GM19372 (cell line): ENCODE measurements at regions not wholly inside any gene's neighbourhood (a gene's known extent, or its start where the extent isn't known, plus 50 kb on each side); places are given as distances from the start of the nearest gene placed in this dataset.

Source experiments
- ATAC-seq: cut with Tn5 transposase; IDR thresholded peaks from one replicate; pipeline ENCODE4 v1.9.1; 2021; ENCODE audit warnings: mild to moderate bottlenecking, low read depth, moderate library complexity; ENCODE audit not compliant: unreplicated experiment

DNA sequence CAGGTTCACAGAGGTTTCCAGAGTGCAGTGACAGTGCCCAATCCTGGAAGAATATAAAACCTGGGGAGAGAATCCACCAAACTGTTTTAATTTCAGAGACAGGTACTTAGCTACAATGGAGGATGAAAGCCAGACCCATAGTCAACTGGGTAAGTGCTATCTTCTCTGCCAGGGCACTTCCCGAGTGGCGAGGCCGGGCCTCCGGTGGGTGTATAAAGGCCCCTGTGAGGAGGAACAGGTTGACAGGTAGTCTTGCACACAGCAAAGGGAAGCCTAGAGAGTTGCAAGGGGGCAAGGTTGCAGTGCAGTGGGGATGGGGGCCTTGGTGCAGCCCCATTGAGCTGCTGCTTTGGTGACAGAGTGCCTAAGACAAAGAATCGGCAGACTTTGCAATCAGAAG is 130.7 kb downstream of the SLC38A6 start:
- ATAC-seq, result no peak

- ATAC-seq, result no peak
These were observed 130.2 kb downstream of the SLC38A6 start for GRCh38 chr14:61111209-61111665.

DNA sequence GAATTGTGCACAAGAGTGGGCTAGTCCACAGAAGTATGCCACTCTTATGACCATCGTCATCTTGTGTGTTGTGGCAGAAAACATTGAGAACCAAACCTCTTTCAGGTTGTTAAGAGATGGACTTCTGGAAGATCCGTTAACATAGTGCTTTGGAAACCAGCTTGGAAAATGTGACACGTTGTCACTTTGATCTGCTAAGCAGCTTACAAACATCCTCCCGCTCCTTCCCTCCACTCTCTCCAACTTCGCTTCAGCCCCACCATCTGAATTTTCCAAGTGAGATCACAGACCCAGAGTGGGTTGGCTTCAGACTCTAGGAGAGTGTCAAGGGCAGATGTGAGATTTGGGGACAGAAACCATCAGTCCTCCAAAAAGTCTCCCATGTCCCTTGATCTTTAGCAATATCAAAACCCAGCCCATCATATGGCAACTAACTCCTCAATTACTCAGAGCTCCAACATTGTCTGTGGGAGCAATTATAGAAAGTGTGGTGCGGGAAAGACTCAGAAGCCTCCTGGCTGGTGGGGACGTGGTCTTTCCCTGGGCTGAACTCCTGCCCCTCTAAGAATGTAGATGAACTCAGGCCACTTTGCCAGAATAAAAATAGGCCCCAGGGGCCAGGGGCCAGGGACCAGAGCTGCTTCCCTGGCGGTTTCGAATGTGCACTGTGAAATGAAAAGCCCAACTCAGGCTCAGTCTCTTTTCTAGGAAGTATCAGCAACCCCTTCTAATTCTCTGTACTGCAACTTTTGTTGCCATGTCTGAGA is 129.5 kb downstream of the SLC38A6 start:
- no peak for ATAC-seq

DNA sequence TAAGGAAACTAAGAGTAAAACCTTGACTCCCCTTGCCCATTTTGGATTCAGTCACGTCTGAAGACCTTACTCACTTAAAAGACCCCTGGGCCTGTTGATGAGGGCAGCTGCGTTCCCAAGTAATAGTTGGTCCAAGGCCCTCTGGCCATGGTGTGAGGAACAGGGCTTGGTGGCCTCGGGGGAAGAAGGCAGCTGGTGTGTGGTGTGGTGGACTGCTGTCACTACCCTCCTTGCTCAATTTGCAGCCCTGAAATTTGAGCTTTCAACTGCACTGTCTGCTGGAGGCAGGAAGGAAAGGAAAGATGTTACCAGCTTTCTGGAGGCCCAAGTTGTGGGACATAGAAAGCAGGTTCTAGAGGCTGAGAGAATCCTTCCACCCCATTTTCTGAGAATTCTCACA is 128.2 kb downstream of the SLC38A6 start:
- no peak for ATAC-seq

GRCh38 chr14:61108496-61109141 is 127.6 kb downstream of the SLC38A6 start:
- no peak for ATAC-seq

GRCh38 chr14:61107869-61108493 is 126.9 kb downstream of the SLC38A6 start:
- ATAC-seq, result no peak

- no peak for ATAC-seq
These were observed 126.1 kb downstream of the SLC38A6 start for GRCh38 chr14:61106959-61107641.

GRCh38 chr14:61106271-61106958 is 125.4 kb downstream of the SLC38A6 start:
- no peak for ATAC-seq

DNA sequence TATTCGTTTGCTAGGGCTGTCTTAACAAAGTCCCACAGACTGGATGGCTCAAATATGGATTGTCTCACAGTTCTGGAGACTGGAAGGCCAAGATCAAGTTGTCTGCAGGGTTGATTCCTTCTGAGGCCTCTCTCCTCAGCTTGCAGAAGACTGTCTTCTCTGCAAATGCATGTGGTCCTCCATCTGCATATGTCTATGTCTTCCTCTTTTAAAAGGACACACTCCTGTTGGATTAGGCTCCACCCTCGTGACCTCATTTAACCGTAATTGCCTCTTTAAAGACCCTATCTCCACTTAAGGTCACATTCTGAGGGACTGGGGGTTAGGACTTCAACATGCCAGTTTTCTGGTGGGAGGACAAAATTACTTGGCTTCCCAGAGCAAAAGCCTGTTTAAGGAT is 123.3 kb downstream of the SLC38A6 start:
- ATAC-seq, result no peak

DNA sequence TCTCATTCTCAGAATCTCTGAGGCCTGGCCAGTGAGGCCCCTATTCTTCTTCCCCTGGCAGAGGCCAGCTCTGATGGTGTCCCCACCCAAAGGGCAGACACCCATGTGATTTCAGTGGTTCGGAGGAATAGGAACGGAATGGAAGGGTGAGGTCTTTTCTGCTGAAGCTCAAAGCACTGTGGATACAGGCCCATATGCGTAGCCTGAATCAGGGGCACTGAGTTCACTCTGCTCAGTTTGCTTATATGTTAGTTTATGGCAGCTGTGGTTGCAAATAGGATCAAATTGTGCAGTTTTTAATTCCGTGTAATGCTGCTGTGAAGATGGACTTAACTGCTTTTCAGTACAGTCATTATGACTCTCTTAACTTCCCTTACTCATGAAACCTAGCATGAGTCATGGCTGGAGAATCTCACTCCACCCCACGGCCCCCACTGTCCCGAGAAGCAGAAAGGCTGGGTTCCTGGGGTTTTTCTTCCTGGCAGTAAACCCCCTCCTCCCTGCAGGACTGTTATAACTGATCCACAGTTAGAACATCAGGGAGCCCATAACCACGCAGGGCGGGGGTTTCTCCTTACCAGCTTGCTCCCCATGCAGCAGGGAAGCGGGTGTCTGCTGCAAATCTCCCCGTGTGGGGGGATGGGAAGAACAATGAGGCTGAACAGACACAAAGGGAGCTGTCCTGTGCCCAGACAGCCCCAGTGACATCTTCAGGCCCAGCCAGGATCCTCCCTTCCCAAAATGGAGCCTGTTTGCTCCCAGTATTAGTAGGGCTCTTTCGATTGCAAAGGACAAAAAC is 122.7 kb downstream of the SLC38A6 start:
- ATAC-seq, result no peak

DNA sequence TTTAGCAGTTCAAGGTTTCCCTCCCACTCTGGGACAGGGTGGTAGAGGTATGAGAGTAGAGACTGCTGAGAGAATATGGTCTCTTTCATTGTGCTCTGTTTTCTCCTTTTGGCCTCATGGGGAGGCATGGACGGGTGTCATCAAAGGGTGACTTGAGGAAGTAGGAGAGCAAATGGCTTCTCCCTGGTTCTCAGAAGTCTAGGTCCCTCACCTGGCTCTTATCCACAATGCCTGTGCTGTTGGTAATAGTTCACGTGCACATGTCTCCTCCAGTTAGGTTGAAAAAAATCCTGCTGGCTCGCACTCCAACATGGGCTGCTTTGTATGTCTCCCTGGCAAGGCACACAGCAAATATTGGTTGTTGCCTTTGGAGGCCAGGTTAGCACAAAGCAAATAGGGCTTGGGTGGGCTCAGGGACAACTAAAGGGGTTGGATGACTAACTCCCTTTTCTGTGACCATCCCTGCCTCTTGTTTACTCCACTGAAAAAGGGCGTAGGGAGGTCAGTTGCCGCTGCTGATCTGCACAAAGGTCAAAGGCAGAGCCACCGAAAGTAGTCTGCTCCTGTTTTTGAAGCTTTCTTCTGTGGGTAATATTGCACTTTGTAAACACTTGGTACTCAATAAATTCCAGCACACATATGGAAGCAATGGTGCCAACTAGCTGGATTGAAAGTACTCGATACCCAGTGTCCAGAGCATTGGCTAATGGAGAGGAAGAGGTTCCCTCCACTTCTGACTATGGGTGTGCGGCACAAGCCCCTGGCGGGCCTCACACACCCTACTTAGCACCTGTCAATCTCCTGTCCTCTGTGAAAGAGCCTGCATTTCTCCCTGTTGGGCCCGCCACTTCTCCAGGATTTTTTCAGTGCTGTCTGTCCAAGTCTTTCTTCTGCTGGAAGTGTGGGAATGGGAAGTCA is 121.8 kb downstream of the SLC38A6 start:
- no peak for ATAC-seq
